Fibroblast of villous mesenchyme (primary cell): ENCODE measurements at regions not wholly inside any gene's neighbourhood (a gene's known extent, or its start where the extent isn't known, plus 50 kb on each side); places are given as distances from the start of the nearest gene placed in this dataset.

Experiments
- DNase-seq: peaks from one replicate; pipeline ENCODE4 v3.0.0-alpha.2; 2010; ENCODE audit warnings: low read depth
- H3K4me3 ChIP-seq: 2 replicates; pipeline ENCODE4 v1.5.1; 2011; ENCODE audit warnings: low read depth, mild to moderate bottlenecking, low read length
- CTCF ChIP-seq: IDR thresholded peaks from 2 replicates; pipeline ENCODE4 v1.5.1; 2012; ENCODE audit warnings: low read depth, mild to moderate bottlenecking, low read length; ENCODE audit not compliant: insufficient read depth

- no peak overlapping the region for H3K4me3 ChIP-seq
- peak; percentile 32 for DNase-seq
- no peak for TF ChIP-seq CTCF
Observed at GRCh38 chr6:30795549-30796293, 51.4 kb upstream of the IER3 start.
